Left kidney (tissue), 1 donor: ENCODE measurements at regions not wholly inside any gene's neighbourhood (a gene's known extent, or its start where the extent isn't known, plus 50 kb on each side); places are given as distances from the start of the nearest gene placed in this dataset.

Experiments used
- DNase-seq: peaks from one replicate; pipeline ENCODE4 v3.0.0-alpha.2; 2013

DNA sequence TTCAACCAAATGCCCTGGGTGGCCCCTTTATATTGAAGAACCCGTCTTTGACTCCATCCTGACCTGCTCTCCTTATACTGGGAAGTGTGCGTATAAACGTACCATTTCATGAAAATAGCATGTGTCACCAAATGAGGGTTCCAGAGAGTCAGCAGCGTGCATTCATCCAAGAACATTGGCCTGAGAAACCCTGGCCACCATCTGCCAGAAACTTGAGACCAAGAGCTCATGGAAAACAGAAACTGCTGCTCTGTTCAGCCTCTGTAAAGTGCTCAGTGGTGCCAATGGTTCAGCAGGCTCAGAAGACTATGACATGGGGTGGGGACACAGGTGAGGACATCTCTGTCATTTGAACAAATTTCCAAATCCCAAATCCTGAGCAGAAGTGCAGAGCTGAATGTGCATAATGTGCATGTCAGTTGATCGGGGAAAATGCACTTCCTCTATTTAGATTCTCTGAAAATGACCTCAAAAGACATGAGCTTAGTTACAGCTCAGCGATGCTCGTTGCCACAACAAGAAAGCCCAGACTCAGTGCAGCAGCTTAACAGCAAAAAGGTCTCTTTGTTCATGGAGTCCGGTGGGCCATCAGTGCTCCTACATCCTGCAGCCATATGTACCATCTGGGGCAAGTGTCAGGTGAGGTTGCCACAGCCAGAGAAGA, 176.1 kb downstream of the ATPSCKMT start:
- no peak for DNase-seq

DNA sequence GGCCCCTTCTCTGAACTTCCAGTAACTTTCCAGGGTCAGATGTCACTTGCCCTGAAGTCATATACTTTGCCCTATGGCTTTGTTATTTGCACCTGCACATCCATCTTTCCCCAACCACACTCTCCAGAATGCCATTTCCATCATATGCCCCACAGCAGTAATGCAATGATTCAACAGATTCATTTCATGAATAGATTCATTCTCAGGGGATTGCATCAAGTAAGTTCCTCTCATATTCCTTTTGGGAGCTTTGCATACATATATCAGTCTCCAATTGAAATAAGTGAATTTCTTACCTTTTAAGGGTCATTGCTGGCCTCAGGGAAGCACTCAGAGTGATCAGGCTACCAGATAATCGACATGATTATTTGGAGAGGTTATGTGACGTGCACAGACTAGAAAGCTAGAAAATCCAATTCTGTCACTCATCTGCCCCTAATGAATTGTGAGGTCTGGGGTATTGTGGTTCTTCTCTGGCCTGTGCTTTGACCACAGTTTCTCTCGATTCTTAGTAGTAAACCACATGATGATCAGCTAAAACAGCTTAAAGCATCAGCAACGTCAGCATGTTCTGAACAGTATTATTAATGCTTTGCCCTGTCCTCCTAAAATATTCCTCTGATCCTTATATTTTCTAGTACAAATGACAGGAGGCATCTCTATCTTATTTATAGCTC, 179.9 kb downstream of the ATPSCKMT start:
- DNase-seq, result no peak

DNA sequence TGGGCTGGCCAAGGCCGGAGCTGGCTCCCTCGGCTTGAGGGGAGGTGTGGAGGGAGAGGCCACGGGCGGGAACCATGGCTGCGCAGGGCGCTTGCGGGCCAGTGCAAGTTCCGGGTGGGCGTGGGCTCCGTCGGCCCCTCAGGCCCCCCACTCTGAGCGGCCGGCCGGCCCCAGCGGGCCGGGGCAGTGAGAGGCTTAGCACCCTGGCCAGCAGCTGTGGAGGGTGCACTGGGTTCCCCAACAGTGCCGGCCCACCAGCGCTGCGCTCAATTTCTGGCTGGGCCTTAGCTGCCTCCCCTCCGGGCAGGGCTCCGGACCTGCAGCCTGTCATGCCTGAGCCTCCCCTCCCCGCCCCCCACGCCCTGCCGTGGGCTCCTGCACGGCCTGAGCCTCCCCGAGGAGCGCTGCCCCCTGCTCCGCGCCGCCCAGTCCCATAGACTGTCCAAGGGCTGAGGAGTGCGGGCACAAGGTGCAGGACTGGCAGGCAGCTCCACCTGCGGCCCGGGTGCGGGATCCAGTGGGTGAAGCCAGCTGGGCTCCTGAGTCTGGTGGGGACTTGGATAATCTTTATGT, 184.2 kb downstream of the ATPSCKMT start:
- DNase-seq, result no peak

DNA sequence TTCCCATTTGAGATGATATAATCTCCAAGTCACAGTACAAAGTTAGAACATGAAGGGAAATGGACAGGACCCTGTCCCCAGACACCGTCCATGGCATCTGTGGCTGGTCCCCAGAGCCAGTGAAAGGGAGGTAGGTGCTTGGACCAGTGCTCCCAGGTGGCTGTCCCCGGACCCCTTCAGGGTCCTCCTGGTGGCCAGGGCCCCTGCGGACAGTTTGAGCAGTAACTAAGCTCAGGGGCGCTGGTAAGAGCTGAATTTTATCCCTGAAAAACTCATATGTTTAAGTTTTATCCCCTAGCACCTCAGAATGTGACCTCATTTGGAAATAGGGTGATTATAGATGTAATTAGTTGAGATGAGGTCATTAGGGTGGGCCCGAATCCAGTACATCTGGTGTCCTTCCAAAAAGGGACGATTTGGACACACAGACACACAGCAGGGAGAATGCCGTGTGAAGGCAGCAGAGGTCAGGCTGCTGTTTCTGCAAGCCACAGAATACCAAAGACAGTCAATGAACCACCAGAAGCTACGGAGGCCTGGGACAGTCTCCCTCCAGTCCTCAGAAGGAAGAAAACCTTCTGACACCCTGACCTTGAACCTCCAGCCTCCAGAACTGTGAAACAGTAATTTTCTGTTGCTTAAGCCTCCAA, 185.0 kb downstream of the ATPSCKMT start:
- DNase-seq, result no peak

DNA sequence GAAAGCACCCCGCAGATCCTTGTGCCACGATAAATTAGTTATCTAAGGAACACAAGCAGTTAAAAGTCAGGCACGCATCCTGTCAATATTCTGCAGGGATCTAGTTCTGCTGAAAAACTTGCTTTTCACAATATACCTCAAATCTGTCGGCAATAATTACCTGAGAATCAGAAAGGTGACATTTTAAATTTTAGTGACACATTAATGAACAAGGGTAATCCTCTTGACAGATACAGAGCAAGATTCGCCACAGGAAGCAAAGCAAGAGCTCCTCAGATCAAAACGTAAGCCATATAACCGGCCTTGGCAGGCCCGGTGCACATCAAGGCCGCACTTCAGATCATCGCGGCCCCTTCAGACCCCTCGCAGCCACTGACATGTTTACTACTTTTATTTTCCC, 185.7 kb downstream of the ATPSCKMT start:
- no peak for DNase-seq

DNA sequence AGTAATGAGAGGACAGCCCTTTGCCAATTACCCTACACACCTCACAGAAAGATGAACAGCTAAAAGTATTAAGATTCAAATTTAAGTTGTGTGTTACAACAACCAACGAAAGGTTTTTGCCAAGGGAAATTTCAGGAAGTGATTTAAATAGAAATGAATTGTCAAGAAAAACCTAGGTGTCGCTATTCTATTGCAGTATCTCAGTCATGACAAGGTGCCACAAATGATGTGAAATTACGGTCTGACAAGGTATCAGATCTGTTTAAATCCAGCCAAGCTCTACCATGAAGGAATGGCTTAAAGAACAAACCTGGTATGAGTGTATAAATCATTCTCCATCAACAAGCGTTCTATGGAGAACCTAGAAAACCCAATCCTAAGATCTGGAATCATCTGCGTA, 189.7 kb downstream of the ATPSCKMT start:
- no peak for DNase-seq

DNA sequence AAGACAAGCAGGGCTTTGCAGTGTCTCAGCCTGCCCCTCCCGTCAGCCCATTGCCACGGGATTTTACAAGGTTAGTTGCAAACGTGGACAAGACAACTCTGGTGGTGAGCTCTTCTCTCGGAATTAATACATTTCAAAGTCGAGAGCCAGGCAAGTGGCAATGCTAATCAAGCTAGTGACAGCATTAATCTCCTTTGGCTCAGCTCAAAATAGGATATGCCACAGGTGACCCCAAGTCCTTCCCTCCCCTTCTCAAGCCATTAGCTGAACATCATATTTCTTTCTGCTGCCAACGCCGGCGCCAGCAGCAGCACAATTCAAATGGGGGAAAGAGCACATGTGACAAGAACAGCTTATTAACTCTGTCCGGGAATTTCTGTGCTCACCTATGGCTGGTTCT, 190.1 kb downstream of the ATPSCKMT start:
- no peak for DNase-seq

DNA sequence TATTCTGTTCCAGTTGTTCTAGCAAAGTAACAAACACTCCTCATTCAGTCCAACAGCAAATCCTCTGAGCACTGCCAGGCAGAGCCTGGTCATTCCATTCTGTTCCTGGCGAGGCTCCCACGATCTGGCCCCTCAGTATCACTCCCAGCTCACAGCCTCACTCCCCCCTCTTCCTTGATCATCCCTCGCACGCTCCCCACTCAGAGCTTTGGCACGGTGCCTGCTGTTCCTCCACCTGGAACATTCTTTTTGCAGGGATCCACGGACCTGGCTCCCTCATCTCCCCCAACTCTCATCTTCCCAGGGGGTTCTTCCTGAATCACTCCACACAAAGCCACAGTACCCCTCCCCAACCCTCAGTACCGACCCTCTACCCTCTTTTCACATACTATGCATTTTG, 192.3 kb downstream of the ATPSCKMT start:
- DNase-seq, result no peak

DNA sequence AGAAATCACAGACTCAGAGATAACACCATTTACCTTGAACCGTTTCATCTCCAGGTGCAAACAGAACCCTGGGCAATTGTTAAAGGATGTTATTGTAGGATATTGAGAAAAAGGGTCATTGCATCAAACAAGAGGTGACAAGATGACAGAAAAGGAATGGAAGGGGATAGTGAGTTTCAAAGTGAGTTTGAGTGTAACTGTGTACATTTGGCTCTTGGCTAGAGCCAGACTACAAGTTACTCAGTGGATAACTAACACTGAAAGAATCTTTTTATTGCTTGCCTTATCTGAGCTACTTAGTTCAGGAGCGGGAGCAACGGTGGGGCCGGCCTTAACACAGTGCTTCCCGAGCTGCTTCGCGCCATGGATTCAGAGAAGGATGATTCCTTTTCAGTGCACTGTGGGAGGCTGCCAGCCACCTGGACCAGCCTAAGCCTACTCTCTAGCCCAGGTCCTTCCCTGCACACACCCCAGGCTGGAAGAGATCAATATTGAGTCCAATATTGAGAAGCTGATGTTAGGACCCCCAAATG, 193.4 kb downstream of the ATPSCKMT start:
- DNase-seq, result no peak

DNA sequence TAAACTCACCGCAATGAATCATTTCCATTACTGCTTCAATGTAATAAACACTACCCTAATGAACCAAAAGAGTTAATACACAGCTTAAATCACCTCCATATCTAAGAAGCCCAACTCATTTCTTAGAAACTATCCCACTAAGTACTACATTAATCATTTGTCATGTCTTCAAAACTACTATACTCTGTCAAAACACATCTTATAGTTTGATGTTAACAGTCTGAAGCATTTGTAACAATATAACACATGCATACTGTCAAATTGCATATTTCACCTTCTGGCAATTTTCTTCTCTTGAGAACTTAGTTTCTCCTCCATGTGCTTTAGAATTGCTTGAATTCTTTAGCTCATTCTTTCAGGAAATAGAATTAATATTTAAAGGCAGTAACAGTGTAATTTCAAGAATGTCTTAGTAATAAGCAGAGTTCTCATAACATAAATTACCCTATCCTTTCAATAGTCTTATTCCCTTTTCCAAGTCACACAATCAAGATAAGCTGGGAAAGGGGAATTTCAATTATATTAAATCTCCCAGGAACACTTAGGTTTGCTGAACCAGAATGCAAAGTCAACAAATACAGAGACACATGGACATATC, 199.7 kb downstream of the ATPSCKMT start:
- no peak for DNase-seq

DNA sequence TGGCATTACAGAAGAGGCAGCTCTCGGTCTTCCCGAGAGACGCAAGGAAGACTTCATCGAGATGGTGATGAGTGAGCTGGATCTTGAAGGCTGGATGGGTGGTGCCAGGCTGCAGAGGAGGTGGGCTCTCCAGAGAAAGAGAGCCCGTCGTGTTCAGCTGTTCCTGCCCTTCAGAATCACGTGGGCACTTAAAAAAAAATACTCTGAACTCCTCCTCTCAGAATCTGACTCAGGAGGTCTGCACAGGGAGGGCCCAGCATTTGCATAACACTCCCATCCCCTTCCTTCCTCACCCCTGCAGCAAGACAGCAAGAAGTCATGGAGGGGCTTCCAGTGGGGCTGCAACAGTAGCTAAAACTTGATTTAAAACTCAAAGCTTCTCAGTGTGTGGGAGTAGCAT, 203.0 kb downstream of the ATPSCKMT start:
- DNase-seq, result no peak

DNA sequence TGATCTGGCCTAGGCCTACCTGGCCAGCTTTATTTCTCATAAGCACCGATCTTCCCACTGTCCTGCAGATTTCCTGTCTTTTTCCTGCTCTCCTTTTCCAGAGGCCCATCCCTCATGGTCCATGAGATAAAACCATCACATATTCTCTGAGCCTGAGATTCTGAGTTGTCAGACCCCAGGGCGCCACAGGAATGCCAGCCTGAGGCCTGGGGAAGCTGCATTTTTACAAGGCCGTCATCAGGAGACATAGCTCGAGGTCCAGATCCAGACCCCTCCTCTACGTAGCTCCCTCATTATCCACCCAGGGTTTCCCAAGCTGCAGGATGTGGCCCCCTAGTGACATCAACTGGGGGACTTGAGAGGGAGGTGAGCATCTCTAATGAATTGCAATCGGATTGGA, 204.3 kb downstream of the ATPSCKMT start:
- DNase-seq, result no peak

DNA sequence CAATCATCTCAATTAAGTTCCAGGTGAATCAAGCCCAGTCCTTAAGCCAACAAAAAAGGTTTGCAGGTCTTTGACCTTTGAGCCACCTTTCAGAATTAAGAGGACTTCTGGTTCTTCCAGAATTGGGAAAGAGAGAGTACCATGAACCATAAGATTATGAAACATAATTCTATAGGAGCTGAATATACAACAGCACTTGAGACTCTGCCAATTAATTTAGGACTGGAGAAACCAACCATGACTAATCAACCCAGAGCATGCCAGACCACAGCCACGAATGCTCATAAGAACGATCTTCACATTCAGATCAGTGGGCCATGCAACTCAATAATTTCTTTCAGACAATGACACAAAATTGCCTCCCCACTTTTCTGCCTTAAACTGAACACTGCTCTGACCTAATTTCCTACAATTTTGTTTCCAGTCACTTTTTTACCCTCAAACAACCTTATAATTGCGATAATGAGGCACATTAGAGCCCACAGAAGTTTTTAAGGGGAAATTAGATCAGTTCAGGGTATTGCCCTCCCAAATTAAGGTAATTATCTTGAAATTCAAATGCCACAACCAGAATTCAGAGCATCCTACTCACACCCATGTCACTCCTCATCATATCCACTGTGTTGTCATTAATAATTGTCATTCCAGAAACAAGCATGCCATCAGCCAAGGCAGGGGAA, 213.4 kb downstream of the ATPSCKMT start:
- no peak for DNase-seq

DNA sequence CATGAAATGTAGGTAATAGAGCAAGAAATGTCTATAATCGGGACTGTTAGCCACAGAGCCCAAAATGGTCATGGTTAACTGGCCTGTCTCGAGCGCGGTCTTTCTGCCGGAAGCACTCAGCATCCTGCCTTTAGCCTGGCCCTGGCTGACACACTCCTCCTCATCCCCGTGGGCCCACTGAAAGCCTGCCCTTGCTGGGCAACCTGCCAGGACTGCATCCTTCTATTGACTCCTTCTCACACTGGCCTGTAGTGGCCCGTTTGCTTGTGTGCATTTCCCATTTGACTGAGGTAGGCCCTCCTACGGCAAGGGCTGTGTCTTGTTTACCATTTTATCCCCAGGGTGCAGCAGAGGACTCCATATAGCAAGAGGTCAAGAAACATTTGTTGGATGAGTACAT, 215.7 kb downstream of the ATPSCKMT start:
- no peak for DNase-seq

DNA sequence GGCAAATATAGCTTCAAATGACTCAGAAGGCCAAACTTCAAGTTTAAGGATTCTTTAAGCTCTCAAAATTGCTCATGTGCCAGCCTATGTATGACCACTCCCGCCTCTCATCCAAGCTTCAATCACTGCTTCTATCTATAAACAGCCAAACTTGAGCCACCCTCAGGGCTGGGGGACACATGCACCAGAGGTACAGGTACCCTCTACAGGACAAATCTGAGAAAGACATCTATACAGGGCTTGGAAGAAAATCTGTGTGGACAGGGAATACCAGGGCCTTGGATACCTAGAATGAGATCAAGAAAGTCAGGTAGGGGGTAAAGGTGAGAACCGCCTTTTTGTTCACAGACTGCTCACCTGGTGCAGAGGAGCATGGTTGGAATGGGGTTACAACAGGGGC, 217.9 kb downstream of the ATPSCKMT start:
- no peak for DNase-seq

DNA sequence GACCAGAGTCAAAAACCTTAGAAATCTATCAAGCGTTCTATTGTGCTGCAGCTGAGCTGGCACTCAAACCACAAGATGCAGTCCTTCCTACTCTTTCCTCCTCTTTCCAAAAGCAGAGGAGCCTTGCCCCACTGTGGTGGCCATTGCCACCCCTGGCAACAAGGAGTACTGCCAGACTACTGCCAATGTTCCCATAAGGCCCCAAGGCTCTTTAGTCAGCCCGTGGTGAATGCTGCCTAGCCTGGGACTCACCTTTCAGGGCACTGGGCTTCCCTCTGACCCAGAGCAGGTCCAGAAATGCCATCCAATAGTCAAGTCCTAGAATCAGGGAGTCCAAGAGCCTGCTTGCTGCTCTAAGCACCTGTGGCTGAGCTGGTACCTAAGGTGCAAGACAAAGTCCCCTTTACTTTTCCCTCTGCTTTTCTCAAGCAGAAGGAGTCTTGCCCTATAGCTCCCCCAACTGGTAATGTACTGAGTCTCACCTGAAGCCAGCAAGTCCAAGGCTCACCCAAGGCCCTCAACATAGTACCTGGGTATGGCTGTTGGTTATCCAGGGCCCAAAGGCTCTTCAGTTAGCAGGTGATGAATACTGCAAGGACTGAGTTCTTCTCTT, 219.4 kb downstream of the ATPSCKMT start:
- no peak for DNase-seq

DNA sequence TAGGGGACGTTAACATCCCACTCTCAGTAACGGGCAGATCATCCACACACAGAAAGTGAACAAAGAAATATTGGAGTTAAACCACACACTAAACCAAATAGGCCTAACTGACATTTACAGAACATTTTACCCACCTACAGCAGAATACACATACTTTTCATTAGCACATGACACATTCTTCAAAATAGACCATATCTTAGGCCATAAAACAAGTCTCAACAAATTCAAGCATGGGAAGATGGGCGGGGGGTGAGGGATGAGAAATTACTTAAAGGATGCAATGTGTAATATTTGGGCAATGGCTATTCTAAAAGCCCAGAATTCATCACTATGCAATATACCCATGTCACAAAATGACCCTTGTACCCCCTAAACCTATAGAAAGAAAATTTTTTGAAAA, 226.2 kb downstream of the ATPSCKMT start:
- DNase-seq, result no peak

DNA sequence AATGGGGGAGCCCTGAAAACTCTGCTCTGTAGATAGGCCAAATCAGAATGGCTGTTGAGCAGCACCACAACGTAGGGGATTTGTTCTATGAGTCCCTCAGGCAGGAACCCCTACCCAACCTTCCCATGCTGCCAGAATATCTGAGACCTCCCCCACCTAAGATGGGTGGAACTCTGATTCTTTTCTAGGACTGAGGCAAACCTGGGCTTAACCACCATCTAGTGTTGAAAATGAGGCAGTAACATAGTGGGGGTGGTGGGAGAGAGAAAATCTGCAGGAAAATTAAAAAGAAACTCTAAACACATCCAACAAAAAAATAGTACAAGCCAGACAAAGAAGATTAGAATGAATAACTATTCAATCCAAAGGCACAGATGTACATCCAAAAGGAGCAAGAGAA, 228.4 kb downstream of the ATPSCKMT start:
- no peak for DNase-seq

DNA sequence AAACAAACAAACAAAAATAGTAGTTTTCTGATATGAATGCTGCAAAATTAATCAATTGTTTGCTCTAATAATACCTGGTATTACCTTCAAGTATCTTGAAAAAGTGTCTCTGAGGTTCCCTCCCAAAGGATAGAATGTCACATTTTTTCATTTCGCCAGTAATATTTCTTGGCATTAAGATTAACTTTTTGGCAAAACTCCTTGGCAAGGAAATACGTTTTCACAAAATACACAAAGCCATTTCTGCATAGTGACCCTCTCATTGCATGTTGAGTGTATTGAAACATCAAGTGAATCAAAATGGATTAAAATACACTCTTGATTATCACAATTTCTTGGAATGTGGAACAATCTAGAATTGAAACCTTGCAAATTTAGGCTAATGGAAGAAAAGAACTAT, 230.5 kb downstream of the ATPSCKMT start:
- DNase-seq, result no peak

DNA sequence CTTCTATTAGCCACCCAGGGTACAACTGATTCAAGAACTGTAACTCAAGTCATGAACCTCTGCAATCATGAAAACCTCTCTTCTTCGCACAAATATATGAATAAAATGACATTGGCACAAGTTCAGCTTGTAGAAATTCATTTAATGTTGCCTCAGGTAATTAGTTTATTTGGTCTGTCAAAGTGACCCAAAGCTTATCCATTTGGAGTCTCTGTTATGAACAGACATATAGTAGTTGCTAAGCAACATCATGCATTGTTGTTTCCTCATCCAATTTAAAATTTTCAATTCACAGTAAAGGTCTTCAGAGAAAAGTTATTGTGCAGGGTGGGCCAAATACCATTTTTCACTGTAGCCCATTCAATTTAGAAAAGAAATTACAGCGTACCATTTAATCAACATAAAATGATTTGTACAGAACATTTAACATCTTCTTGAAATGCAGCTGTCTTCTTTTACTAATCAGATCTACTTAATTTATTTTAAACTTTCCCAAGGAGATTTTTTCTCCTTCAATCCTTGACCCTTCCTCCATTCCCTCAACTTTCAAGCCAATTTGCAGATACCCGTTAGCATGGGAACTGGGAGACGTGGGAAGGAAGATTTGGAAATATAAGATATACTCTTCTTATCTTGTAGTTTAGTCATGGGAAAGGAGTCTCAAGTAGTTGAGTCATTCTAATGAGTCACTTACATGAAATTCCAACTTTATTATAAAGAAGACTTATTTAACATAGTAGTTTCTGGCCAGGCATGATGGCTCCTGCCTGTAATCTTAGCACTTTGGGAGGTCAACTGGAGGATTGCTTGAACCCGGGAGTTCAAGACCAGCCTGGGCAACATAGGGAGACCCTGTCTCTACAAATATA, 231.3 kb downstream of the ATPSCKMT start:
- no peak for DNase-seq

DNA sequence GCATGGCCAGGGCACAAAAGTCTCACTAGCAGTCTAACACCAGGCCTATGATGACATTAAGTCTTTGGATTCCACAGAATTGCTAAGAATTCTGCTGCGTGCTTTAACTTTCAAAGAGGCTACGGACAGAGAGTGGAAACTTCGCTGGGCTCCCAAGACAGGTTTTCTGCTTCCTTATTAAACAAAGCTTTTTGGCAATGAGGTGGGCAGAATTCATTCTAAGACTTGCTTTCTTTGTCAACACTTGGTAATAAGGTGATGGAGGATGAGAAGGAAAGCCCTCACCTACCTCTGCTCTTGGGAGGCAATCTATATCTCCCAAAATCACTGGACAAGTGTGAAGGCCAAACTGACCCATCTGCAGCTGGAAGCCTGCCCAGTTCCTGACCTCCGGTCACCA, 231.9 kb downstream of the ATPSCKMT start:
- DNase-seq, result no peak
